ENCODE measurements at regions not wholly inside any gene's neighbourhood (a gene's known extent, or its start where the extent isn't known, plus 50 kb on each side); places are given as distances from the start of the nearest gene placed in this dataset.

DNA sequence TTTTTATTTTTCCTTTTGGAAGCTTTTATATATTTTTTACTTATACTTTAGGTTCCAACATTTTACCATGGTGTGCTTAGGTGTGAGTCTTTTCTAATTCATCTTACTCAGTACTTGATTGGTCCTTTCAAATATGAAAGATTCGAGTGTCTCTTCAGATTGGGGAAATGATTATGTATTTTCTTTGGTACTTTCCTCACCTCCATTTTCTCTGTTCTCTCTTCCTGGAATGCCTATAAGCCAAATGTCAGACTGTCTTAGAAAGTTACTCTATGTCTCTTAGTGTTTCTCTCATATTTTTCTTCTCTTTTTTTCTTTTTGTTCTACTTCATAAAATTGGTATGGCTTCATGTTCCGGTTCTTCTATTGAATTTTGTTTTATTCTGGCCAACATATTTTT, 119.6 kb upstream of the SV2C start (continued):
- TF ChIP-seq, protein P1, sequence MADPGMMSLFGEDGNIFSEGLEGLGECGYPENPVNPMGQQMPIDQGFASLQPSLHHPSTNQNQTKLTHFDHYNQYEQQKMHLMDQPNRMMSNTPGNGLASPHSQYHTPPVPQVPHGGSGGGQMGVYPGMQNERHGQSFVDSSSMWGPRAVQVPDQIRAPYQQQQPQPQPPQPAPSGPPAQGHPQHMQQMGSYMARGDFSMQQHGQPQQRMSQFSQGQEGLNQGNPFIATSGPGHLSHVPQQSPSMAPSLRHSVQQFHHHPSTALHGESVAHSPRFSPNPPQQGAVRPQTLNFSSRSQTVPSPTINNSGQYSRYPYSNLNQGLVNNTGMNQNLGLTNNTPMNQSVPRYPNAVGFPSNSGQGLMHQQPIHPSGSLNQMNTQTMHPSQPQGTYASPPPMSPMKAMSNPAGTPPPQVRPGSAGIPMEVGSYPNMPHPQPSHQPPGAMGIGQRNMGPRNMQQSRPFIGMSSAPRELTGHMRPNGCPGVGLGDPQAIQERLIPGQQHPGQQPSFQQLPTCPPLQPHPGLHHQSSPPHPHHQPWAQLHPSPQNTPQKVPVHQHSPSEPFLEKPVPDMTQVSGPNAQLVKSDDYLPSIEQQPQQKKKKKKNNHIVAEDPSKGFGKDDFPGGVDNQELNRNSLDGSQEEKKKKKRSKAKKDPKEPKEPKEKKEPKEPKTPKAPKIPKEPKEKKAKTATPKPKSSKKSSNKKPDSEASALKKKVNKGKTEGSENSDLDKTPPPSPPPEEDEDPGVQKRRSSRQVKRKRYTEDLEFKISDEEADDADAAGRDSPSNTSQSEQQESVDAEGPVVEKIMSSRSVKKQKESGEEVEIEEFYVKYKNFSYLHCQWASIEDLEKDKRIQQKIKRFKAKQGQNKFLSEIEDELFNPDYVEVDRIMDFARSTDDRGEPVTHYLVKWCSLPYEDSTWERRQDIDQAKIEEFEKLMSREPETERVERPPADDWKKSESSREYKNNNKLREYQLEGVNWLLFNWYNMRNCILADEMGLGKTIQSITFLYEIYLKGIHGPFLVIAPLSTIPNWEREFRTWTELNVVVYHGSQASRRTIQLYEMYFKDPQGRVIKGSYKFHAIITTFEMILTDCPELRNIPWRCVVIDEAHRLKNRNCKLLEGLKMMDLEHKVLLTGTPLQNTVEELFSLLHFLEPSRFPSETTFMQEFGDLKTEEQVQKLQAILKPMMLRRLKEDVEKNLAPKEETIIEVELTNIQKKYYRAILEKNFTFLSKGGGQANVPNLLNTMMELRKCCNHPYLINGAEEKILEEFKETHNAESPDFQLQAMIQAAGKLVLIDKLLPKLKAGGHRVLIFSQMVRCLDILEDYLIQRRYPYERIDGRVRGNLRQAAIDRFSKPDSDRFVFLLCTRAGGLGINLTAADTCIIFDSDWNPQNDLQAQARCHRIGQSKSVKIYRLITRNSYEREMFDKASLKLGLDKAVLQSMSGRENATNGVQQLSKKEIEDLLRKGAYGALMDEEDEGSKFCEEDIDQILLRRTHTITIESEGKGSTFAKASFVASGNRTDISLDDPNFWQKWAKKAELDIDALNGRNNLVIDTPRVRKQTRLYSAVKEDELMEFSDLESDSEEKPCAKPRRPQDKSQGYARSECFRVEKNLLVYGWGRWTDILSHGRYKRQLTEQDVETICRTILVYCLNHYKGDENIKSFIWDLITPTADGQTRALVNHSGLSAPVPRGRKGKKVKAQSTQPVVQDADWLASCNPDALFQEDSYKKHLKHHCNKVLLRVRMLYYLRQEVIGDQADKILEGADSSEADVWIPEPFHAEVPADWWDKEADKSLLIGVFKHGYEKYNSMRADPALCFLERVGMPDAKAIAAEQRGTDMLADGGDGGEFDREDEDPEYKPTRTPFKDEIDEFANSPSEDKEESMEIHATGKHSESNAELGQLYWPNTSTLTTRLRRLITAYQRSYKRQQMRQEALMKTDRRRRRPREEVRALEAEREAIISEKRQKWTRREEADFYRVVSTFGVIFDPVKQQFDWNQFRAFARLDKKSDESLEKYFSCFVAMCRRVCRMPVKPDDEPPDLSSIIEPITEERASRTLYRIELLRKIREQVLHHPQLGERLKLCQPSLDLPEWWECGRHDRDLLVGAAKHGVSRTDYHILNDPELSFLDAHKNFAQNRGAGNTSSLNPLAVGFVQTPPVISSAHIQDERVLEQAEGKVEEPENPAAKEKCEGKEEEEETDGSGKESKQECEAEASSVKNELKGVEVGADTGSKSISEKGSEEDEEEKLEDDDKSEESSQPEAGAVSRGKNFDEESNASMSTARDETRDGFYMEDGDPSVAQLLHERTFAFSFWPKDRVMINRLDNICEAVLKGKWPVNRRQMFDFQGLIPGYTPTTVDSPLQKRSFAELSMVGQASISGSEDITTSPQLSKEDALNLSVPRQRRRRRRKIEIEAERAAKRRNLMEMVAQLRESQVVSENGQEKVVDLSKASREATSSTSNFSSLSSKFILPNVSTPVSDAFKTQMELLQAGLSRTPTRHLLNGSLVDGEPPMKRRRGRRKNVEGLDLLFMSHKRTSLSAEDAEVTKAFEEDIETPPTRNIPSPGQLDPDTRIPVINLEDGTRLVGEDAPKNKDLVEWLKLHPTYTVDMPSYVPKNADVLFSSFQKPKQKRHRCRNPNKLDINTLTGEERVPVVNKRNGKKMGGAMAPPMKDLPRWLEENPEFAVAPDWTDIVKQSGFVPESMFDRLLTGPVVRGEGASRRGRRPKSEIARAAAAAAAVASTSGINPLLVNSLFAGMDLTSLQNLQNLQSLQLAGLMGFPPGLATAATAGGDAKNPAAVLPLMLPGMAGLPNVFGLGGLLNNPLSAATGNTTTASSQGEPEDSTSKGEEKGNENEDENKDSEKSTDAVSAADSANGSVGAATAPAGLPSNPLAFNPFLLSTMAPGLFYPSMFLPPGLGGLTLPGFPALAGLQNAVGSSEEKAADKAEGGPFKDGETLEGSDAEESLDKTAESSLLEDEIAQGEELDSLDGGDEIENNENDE (IDR thresholded peaks at IDR 0.05; ENCODE audit: insufficient replicate concordance, low read length), result no peak
- no peak for TF ChIP-seq SRF (IDR thresholded peaks at IDR 0.05; ENCODE audit: low read depth, low read length)
- no peak for TF ChIP-seq BCL11A (IDR thresholded peaks at IDR 0.05; ENCODE audit: low read depth in 2 of 2, low read length in 2 of 2)
- TF ChIP-seq, protein P2, sequence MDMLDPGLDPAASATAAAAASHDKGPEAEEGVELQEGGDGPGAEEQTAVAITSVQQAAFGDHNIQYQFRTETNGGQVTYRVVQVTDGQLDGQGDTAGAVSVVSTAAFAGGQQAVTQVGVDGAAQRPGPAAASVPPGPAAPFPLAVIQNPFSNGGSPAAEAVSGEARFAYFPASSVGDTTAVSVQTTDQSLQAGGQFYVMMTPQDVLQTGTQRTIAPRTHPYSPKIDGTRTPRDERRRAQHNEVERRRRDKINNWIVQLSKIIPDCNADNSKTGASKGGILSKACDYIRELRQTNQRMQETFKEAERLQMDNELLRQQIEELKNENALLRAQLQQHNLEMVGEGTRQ (IDR thresholded peaks at IDR 0.05; ENCODE audit: low read length), result no peak

Measured in H1 (cell line).